ENCODE measurements at regions not wholly inside any gene's neighbourhood (a gene's known extent, or its start where the extent isn't known, plus 50 kb on each side); places are given as distances from the start of the nearest gene placed in this dataset.
A peak's percentile ranks its signal among the peaks of the same experiment; 100 is the strongest.

DNA sequence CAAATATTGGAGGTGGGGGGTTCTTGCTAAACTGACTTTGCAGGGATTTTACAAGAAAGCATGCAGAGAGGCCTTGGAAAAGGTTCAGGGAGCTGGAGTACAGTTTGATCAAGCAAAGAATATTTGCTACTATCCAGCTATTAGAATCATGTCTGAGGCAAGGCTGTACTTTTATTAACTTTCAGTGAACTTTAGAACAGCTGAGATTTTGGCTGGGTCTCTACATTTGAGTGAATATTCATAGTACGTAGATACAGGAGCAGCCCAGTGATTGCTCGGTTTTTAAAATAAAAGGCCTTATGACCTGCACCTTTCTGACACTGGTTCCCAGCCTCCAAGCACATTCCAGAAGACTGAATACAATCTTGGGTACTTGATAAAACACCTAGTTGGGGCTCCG, 496.8 kb upstream of the AKR1E2 start:
- Histone ChIP-seq H3K4me1 (no peaks in the 10 kb centered on the region), H3K27ac (no peak overlapping the region), H3K27me3 (no peaks in the 10 kb centered on the region), H3K36me3 (no peaks in the 10 kb centered on the region), H3K9me3 (no peaks in the 10 kb centered on the region), H3K4me3 (replicated peaks in 1 of 3) (no peak overlapping the region)
- no peak for DNase-seq
- 91 to 97% methylated on average over 3 of the region's 3 CpGs for WGBS, 2 donors
- TF ChIP-seq POLR2A (IDR thresholded peaks at IDR 0.05) = no peak
- no peak for TF ChIP-seq CTCF (IDR thresholded peaks at IDR 0.05)
- intact Hi-C loops (cut with DNase I) = no loop called here

DNA sequence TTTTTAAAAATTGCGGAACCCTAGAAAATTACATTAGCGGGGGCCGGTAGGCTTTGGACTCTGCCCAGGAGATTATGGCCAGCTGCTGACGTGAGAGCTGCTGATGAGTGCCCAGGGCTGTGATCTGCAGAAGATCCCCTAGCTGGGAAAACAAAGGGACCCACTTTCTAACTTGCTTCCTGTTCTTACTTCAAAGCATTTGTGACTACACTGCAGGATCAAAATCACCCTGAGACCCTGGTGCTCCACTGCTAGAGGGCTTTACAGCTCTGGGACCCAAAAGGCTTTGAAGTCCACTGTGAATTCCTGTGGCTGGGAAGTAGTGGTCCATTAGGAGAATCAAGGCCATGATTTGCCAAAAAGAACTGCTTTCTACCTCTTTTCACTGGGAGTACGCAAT, 499.4 kb upstream of the AKR1E2 start:
- Histone ChIP-seq H3K27ac (no peak overlapping the region), H3K4me3 (replicated peaks in 1 of 3) (no peak overlapping the region), H3K36me3 (no peaks in the 10 kb centered on the region), H3K27me3 (no peaks in the 10 kb centered on the region), H3K4me1 (no peaks in the 10 kb centered on the region), H3K9me3 (no peaks in the 10 kb centered on the region)
- DNase-seq = no peak
- intact Hi-C loops (cut with DNase I) = no loop called here
- WGBS, 2 donors = 97 to 99% methylated on average over 5 of the region's 5 CpGs
- TF ChIP-seq POLR2A (IDR thresholded peaks at IDR 0.05) = no peak
- TF ChIP-seq CTCF (IDR thresholded peaks at IDR 0.05) = no peak

- H3K4me3 ChIP-seq (replicated peaks in 1 of 3) = no peak overlapping the region
- TF ChIP-seq CTCF (IDR thresholded peaks at IDR 0.05) = no peak
- no peak for TF ChIP-seq POLR2A (IDR thresholded peaks at IDR 0.05)
- H3K4me1 ChIP-seq = no peaks in the 10 kb centered on the region
- H3K27ac ChIP-seq = no peak overlapping the region
- H3K9me3 ChIP-seq = no peaks in the 10 kb centered on the region
- H3K27me3 ChIP-seq = no peaks in the 10 kb centered on the region
- intact Hi-C loops (cut with DNase I) = no loop called here
- DNase-seq = no peak
- no peaks in the 10 kb centered on the region for H3K36me3 ChIP-seq
- WGBS, 2 donors = 91% methylated on average over 8 of the region's 8 CpGs
Measured at GRCh38 chr10:4319870-4320367, 506.1 kb upstream of the AKR1E2 start.

DNA sequence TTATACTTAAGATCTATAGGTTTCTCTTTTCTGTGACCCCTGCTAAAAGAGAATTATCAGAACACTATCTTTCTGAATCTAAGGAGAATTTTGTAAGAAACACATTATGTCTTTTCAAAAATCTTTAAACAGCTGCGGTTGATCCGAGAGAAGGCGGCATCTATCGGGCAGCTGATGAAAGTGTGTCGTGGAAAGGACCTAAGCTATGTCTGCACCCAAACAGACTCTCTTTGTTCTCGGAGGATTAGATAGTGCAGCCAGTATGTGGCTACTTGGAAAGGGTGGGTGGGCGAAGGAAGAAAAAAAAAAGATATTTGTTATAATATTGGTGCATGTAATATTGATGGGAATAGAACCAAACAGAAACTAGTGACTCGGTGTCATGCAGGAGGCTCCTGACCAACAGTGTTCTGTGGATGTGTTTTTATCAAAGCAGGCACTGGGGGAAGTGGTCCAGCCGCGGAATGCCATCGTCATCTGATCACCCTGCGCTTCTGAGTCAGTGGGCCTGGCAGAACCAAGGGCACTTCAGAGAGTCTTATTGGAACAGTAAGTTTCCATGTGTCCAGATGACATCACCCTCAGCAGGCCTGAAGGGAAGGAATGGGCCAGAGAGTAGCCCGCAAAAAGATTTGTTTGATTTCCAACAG, 509.7 kb upstream of the AKR1E2 start:
- intact Hi-C loops (cut with DNase I) = no loop called here
- Histone ChIP-seq H3K27me3 (no peaks in the 10 kb centered on the region), H3K36me3 (no peaks in the 10 kb centered on the region), H3K9me3 (no peaks in the 10 kb centered on the region), H3K4me3 (replicated peaks in 1 of 3) (no peak overlapping the region), H3K27ac (no peak overlapping the region), H3K4me1 (peaks cover 0 to 7% of the 10 kb centered on the region in 2 donors)
- DNase-seq = peak; percentile 17 to 21
- TF ChIP-seq POLR2A (IDR thresholded peaks at IDR 0.05) (no peak), CTCF (IDR thresholded peaks at IDR 0.05) (no peak)
- WGBS, 2 donors = 86 to 88% methylated on average over 13 of the region's 13 CpGs

- Histone ChIP-seq H3K27ac (peak overlapping the region in 1 of 3 donors; percentile 3), H3K36me3 (no peaks in the 10 kb centered on the region), H3K27me3 (no peaks in the 10 kb centered on the region), H3K9me3 (no peaks in the 10 kb centered on the region), H3K4me3 (replicated peaks in 1 of 3) (no peak overlapping the region), H3K4me1 (peaks cover 0 to 7% of the 10 kb centered on the region in 2 donors)
- 32 to 50% methylated on average over 4 of the region's 4 CpGs for WGBS, 2 donors
- intact Hi-C loops (cut with DNase I) = no loop called here
- peak in 1 of 2 donors; percentile 6 for DNase-seq
- peak in 1 of 2 donors; percentile 13 for TF ChIP-seq POLR2A (IDR thresholded peaks at IDR 0.05)
- no peak for TF ChIP-seq CTCF (IDR thresholded peaks at IDR 0.05)
Measured at GRCh38 chr10:4315551-4315950, 510.5 kb upstream of the AKR1E2 start.

All from thyroid gland (tissue), 4 donors.